ENCODE measurements at regions not wholly inside any gene's neighbourhood (a gene's known extent, or its start where the extent isn't known, plus 50 kb on each side); places are given as distances from the start of the nearest gene placed in this dataset.

DNA sequence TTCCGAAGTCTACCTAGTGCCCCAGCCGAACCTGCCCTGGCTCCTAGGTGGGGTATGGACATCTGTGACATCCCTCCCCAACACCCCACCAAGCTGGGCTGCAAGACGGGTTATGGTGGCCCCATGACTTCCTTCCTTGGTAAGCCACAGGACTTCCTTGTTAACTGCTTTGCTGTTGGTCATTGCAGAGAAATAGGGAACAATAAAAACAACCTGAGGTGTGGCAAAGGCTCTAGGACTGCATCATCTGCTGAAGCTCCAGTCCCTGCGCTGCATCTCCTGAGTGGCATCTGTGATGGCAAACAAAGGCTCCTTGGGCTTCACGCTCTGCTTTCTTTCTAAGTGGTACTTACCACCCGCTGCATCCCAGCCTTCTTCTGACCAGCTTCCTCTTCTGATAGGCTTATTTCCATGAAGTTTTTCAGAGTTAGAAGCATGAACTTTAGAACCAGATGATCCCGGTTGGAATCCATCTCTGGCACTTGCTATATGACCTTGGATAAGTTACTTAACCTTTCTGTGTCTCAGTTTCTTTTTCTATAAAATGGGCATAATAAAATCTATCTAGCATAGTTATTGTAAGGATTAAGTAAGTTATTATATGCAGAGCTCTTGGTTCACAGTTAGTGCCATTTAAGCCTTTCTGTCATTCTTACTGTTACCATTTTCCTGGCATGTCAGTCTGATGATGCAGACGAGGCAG, 216.8 kb downstream of the RPS24 start:
- DNase-seq = no peak

DNA sequence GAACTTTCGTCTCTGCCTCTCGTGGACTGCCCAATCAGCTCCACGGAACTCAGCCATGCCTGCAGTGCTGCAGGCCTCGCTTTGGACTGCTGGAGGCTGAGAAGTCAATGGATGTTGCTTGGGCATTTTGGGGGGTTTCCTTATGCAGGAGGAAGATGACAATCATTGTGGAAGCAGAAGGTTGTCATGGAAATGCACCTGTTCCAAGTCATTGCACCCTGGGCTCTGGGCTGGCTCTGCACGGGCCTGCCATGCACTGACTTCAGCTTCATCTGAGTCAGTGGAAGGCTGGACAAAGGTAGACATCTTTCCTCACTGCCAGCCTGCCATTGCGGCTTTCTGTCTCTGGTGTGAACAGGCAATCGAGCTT, 217.3 kb downstream of the RPS24 start:
- no peak for DNase-seq

DNA sequence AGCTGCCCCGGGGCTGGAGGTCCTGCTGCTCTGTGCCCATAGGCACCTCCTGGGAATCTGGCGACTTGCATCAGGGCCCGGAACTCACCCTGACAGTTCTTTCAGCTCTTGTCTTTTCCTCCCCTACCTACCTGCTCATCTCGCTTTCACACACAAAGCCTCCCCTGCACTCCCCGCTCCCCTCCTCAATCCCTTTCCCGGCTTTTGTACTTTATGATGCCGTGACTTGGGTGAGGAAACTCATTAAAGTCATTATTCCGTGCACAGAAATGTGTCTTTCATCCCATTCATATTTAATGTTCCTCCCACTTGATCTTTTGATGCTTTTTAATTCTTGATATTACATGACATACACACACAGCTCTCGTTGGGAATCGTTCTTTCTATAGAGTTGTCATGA, 218.6 kb downstream of the RPS24 start:
- DNase-seq = no peak

DNA sequence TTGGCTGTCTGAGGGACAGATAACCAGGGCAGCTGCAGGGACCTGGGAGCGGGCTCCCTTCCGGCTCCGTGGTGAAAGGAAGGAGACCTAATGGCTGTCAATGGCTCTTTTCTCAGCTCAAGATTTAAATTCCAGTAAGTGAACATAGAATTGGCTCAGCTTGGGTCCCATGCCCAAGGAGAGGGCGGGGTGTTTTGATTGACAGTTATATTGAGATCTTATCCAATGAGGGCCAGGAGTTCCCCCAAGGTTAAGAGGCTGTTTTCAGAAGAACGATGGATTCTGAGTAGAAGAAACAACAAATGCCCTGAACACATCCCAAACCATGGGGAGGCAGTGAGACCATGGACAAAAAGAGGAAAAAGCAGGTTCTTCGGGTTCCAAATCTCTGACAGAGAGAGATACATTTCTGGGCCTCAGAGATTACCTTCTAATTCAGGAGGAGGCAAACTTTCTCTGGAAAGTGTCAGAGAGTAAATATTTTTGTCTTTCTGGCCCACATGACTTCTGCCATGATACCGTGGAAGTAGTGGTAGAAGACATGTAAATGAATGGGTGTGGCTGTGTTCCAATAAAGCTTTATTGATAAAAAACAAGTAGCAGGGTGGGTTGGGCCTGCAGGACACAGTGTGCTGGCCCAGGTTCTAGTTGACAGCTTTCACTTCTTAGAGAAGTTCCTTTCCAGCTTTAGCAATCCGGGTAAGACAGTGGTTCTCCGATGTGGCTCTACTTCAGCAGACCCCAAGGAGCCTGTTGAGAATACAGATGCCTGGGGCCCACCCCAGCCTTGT, 219.6 kb downstream of the RPS24 start:
- DNase-seq = no peak

DNA sequence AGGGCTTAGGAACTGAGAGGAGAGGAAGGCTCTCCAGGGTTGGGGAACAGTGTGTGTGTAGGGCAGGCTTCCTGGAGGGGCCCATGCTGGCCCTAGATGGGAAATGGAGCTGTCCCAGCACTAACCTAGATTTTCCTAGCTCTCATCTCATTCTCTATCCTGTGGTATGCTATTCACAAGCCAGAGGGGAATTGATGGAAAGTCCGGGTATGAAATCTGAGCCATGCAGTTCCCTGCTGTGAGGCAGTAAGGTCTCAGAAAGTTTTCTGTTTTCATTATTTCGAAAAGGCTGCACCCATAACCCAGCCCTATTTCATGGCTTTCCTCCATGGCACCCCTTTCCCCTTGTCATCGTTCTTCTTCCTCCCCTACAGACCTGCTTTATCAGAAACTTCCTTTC, 220.3 kb downstream of the RPS24 start:
- no peak for DNase-seq

DNA sequence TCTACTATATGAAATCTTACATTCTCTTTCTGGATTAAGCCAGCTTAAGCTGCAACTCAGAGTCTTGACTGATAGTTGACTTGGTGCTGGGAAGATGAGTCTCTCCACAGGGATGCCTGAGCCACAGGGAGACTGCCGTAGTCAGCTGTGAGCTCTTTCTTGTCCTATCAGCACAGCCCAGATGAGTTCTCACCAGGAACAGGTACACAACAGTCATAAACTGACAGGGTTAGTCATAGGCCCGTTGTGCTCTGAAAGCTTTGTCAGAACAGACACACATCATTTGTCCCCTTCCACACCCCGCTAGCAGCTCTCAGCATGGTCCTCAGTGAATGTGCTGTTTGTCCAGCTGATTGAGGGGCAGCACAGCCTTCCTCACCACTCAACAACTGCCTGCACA, 221.6 kb downstream of the RPS24 start:
- DNase-seq = no peak

DNA sequence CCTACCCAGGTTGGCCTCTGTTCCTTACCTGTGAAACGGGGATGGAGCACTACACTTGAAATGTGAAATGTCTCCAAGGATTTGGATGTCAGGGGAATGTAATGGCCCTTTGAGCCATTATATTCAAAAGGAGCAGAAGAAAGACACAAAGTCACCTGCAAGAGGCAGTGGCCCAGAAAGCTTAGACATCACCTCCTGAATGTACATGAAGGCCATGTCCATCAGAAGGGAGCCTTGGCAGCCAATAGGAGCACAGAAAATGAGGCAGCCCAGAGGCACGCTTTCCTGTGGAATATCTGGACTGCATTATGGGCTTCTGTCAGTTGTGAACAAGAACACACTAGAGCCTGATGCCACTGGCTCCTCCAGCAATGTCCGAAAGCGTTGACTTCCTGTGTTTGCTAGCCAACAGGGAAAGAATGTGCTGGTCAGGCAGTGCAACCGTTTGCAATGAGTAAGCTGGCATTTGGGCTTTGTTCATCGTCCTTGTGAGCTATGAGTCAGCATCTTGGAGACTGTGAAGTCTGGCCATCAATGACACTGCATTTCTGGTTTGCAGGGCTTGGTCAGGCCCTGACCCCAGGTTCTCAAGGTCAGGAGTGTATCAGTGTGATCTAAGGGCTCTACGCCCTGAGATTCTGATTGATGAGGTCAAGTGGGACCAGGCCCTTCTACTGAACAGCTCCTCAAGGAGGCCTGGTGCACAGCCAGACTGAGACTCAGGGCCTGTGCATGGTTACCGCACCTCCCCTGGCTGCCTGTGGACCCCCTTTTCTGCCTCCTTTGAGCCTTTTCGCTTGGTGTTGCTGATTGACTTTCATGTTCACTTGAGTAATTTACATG, 222.4 kb downstream of the RPS24 start:
- DNase-seq = no peak

DNA sequence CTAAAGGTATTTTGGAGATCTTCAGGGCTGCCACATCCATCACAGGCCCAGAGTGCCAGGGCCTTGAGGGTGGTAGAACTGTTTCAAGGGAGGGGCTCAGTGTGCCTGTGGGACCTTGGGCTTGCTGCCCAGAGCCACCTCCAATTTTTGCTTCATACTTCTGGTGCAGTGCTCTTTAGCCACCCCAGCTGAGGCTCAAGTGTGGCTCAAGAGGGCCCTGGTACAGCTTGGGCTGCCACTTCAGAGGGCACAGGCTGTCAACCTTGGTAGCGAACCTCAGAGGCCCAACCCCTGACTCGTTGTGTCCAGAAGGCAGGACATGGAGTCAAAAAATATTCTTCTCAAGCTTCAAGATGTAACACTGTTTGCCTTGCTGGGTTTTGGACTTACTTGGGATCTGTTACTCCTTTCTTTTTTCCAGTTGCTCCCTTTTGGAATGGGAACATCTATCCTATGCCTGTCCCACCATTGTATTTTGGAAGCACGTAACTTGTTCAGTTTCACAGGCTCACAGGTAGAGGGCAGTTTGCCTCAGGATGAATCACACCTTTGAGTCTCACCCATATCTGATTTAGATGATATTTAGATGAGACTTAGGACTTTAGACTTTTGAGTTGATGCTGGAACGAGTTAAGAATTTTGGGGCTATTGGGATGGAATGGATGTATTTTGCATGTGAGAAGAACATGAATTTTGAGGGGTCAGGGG, 224.8 kb downstream of the RPS24 start:
- DNase-seq = no peak

DNA sequence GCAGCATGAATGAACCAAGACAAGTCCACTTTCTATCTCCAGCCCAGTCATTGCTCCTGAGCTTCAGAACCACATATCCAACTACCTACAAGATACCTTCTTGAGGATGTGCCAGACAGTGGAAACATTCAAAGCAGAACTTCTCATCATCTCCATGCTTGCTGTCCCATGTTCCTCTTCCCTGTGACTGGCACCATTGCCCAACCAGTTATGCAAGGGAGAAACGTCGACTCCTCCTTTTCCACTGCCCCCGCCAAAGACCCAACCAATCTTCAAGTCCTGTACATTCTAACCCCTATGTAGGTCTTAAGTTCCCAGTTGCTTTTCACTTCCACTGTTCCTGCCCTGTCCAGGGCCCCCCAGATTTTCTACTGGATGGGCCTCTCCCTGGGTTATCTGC, 225.7 kb downstream of the RPS24 start:
- no peak for DNase-seq

DNA sequence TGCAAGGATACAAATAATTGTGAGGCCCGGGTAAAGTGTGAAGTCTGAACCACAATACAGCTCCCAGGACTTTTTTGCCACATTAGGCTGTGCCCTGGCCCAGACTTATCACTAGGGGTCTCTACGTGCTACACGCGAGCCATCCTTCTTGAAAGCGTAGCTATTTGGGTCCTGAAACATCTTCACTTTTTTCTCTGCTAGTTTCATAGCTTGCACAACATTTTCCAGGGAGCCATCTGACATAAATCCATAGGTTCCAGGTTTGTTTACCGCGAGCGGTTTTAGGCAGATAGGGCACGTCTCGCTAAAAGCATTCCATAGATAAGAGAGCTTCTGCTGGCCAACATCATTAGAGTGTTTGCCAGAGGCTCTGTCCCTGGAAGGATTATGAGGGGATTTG, 226.5 kb downstream of the RPS24 start:
- DNase-seq = no peak

DNA sequence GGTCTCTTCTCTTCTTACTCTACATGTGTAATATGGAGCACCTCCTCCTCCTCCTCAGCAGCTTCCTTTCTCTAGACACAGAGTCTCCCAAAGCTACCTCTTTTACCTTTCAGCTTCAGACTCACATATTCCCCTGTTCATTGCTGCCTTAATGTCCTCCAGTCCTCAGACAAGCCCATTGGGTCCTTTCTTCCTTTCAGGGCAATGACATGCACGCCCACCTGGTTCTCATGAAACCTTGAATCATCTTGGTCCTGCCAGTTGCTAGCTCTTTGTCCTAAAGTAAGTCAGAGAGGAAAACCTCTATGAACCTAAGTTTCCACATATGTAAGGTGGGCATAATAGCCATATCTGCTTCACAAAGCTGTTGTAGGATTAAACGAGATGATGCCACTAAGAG, 227.0 kb downstream of the RPS24 start:
- DNase-seq = no peak

DNA sequence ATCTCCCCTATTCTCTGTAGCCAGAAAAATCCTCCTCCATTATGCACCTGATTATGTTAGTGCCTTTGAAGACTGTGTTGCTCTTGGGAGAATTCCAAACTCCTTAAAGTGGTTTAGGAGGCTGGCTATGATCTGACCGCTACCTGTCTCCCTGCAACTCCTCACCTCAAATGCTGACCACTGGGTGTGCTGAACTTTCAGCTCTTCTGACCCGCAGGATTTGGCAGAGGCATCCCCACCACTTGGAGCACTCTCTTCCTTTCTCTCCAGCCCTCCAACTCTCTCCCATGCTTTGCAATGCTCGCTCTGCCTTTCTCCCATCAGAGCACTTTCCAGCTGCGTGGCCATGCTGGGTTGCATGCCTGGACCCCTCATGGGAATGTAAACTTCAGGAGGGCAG, 227.6 kb downstream of the RPS24 start:
- no peak for DNase-seq

DNA sequence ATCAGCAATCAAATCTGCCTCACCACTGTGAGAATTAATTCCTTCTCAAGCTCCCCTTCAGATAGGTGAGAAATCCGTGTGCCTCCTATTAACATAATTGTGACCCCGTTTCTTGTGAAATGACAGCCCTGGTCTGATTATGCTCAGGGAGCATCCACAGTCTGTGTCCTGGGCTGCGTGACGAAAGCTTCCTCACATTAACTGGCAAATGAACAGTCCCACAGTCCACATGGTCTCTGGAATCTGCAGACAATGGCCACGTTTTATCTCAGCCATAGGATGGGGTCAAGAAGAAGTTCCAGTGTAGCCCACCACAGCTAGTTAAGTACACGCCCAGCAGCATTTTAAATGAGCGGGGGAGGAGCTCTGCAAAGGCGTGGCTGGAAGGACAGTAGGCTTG, 229.2 kb downstream of the RPS24 start:
- DNase-seq = no peak

DNA sequence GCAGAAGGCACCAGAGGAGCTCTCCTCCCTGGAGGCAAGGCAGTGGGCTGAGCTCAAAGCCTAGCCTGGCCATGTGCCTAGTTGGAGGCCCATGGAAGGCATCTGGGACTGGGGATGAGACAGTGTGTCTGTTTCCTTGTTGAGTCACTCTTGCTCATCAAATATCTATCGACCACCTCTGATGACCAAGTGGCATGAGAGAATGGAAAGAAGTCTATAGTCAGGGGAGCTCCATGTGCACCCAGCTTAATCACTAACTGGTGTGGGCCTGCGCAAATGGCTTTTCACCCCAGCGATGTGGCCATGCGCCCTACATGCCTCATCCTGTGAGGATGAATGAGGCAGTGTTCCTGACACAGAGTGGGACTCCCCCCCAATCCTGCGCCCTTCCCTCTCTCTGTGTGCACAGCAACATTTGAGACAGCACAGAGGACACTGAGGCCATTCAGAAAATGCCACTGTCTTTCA, 229.9 kb downstream of the RPS24 start:
- DNase-seq = no peak

DNA sequence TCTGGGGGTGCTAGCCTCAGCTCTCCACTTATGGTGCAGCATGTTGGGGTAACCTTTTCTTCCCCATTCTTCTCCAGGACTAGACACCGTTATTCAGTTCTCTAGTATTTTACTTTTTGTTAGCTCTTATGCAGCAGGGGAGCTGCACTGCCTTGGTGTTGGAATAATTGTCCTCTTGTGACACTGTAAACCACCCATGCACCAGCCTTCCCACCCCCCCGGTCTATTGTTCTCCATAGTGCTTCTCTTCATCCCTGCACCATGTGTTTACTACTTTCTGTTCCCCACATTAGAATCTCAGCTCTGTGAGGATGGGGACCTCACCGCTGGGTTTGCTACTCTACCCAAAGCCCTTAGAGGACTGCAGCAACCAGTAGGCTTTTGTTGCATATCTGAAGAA, 230.7 kb downstream of the RPS24 start:
- DNase-seq = no peak

DNA sequence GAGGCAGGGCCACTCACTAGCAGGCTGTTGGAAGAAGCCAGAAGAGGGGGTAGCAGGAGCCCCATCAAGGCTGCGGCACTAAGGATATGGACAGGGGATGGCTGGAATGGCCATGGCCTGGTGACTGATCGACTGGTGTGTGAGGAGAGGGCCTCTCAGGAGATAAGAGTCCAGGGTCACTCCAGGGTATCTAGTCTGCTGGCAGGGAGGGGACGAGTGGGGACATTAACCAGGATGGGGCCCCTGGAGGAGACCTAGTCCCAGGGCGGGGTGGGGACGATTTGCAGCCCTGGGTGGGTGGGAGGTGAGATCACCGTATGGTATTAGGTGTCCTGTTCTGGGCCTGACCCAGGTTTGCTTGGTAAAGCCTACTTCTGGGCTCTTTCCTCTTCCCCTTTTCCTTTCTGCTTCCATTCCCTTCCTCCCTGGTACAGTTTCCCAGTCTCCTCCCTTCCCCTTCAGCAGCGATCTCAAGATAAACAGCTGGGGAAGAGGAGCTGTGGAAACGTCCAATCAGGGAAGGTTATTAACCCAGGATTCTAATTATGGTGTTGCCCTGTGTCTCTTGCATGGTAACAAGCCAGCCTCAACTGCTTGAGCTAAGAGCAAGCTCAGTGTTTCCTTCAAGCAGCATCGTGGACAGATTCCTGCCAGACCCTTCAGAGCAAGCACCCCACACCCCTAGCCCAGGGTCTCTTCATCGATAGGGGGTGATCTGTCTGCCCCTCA, 233.2 kb downstream of the RPS24 start:
- DNase-seq = no peak

DNA sequence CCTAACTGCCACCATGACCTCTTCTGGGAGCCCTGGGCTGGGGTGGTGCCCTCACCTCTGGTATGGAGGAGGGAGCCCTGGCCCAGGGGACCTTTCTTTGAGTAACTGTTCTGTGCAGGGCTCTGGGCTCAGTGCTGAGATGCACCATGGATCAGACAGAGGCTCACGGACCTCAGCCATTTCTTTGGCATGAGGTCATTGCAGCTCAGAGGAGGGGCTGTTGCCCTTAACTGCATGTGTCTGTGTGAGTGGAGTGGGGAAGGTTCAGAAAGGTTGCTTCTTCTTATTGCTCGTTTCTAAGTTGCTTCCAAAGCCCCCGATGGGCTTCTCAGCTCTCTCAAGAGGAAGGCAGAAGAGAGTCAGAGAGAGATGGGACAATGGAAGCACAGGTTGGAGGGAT, 233.9 kb downstream of the RPS24 start:
- DNase-seq = no peak

DNA sequence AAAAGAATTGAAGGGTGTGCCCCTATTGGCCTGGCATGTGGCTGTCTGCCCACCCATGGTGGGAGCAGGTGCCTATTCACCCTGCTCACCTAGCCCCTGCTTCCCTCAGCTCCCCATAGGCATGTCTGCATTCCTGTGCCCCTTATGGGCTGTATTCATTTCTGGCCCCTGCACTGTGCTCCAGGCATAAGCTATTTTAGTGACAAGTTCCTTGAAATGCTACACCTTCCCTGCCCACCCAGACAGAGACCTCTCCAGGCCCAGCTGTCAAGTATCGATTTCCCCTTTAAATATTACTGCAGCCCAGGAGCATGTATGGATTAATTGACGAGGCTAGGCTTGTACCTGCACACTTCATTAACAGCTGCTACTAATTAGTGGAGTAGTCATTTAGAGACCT, 235.4 kb downstream of the RPS24 start:
- no peak for DNase-seq

DNA sequence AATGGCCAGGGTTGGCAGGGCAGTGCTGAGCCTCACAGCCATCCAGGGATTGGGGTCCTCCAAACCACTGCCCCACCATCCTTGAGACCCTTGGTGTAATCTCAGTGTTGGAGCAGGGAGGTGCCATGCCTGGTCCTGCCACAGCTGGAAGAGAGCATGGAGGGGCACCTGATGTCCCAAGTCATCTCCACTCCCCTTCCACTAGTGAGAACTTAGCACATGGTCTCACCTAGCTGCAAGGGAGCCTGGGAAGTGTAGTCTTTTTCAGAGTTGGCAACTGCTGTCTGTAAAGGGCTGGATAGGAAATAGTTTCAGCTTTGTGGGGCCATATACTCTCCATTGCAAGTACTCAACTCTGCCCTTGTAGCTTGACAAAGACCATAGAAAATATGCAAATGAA, 238.7 kb downstream of the RPS24 start:
- DNase-seq = no peak

DNA sequence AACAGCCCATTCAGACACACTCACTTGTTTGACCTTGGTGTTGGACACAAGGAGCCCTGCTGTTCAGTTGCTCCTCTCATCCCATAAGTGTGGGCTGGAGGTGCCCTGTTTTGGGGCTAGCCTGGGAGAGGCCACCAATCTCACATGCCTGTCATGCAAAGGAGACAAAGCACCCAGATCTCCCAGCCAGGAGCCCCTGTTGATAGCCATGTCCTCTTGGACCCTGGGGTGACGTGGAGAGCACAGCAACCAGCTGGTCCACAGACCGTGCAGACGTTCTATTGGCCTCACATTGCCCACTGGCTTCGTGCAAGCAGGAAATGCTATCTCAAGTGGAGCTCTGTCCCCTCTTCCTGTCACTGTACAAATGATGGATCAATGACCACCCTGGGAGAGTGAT, 240.8 kb downstream of the RPS24 start:
- no peak for DNase-seq

DNA sequence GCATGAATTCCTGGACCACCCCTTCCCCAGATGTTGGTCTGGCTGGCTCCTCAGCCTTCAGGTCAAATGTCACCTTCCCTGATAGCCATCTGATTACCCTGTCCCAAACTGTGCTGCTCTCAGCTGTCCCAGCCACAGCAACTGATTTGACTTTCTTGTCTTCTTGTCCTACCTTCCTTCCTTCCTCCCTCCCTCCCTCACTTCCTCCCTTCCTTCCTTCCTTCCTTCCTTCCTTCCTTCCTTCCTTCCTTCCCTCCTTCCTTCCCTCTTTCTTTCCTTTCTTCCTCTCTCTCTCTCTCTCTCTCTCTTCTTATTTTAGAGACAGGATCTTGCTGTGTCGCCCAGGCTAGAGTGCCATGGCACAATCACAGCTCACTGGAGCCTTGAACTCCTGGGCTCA, 242.5 kb downstream of the RPS24 start:
- no peak for DNase-seq

DNA sequence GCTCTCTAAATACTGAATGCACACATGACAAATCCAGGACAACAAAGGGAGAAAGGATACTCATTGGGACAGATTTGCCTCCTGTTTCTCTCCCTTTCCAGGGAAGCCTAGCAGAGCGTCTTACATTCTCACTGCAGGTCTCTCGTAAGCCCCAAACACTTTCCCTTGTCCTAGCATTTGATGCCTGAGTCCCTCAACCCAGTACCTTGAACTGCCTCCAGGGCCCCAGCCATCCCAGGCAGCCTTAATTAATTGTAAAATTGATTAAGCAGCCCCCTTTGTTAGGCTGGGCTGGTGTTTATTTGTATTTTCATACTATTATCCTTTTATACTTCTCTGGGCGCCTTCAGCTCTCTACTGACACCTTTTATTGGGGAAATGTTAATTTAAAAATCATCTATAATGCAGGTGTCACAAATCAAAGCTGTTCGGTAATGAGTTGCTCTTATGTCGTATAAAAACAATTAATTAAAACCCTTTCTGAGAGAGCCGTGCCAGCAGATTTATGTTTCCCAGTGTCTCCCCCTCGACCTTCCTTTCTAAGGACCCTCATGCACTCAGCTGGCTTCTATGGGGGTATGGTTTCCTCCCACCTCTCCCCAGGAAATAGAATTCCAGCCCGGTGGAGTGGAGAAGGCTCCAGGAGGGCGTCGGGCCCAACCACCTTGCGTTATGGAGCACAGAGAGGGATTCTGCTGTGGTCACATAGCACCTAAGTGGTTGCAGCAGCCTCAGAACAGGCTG, 243.8 kb downstream of the RPS24 start:
- no peak for DNase-seq

All from activated CD4-positive, CD25-positive, alpha-beta regulatory T cell treated with anti-CD3 and anti-CD28 coated beads, Interleukin-2, amount 50 U/mL, for 72 hours (primary cell).